ENCODE measurements at regions not wholly inside any gene's neighbourhood (a gene's known extent, or its start where the extent isn't known, plus 50 kb on each side); places are given as distances from the start of the nearest gene placed in this dataset.

DNA sequence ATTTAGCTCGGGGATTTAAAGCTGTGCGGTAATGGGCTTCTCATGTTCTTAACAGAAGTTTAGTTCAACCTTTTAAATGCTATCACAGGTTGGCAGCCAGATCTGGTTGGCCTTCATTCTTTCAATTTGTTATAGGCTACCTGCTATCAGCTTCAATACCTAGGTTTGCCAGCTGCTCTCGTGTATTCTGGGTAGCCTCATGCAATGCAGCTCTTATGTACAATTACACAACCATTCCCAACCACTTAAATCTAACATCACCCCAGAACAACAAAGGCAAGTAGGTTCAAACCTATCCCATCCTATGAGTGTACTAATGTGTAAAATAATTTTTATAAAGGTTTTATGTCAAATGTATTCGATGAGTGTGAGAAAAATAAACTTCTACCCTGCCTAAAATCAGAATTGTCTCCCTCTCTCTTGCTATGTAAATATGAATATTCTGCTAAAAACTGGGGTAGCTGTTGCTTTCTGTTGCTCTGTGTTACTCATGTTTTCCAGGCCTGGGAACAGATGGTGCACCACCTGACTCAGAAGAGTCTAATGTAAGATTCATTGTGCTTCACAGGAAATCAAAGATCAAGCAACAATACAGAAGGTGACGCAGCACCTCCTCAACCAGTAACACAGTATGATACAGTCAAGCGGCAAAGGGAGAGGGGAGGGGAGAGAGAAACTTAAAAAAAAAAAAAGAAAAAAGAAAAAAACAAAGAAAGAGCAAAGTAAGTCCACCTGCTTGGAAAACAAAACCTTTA, 188.6 kb downstream of the ETV1 start:
- no peak for TF ChIP-seq YY1 (IDR thresholded peaks at IDR 0.05; ENCODE audit: insufficient read depth, insufficient read length)
- no peak for TF ChIP-seq SUZ12 (IDR thresholded peaks at IDR 0.05; ENCODE audit: extremely low read depth, insufficient read depth, insufficient read length)
